Frontal cortex (tissue), 3 donors: ENCODE measurements at regions not wholly inside any gene's neighbourhood (a gene's known extent, or its start where the extent isn't known, plus 50 kb on each side); places are given as distances from the start of the nearest gene placed in this dataset.
"Not testable (repeated sequence)": the region's sequence is repeated elsewhere in the genome, so short reads cannot be mapped to it uniquely, and the experiment has no call there.

Experiments
- DNase-seq, 2 donors: peaks; one replicate each; pipeline ENCODE4 v3.0.0; 2012; ENCODE audit warnings: low spot score in 2 of 2
- FAIRE-seq: peaks from 2 replicates; lab custom pipeline; 2012; peaks lifted over from hg19 to GRCh38; lab: Jason Lieb, UNC
- donor health status: control.
- donor health status: control.
- donor health status: control.

DNA sequence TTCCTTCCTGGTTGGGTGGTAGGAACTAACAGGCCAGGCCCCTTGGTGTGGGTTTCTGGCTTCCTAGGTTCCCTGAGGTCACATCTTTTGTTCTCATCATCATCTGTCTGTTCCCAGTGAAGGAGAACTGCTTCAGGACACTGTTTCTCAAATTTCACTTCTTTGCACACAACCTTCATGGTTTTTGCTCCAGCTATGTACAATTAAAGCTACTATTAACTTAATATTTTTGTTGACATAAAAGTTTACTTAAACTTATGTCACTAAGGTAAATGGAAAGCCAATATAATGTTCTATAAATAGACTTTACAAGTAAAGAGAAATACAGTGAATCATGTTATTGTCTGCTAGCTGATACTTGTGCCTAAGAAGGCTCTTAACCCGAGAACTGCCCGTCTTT is 120.7 kb upstream of the KCNG1 start:
- FAIRE-seq (no peak), DNase-seq (no peak)

DNA sequence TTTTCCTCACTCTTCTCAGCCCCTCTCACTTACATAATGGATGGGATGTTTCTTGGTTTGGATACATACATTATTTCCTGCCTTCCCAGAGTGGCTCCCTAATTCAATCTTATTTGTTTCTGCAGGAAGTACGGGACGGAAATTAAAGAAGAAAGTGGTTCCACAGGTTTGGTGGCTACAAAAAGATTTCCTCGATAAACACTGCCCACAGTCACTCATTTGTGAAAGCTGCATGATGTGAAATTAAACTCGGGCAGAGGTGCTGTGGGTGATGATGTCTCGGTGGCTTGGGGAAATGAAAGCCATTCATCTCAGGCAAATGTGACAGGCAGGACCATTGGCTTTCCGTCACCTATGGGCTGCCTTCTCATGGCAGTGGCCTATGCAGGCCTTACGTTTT is 119.5 kb upstream of the KCNG1 start:
- no peak for DNase-seq
- FAIRE-seq = no peak

DNA sequence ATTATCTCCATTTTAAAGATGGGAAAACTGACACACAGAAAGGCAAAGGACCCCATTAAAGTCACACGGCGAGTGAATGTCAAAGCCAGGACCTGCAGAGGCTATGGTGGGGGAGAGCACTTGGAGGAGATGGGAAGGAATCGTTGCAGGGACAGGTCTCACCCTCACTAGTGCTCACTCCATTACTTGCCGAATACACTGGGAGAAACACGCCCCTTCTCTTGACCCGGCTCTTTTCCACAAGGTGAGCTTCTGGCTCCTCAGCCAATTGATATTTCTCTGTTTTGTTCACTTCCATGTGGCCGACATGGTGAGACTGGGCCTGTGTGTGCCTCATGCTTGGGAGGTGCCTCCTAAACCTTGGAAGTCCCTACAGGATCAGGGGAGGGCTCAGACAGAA is 117.8 kb upstream of the KCNG1 start:
- DNase-seq (no peak), FAIRE-seq (no peak)

DNA sequence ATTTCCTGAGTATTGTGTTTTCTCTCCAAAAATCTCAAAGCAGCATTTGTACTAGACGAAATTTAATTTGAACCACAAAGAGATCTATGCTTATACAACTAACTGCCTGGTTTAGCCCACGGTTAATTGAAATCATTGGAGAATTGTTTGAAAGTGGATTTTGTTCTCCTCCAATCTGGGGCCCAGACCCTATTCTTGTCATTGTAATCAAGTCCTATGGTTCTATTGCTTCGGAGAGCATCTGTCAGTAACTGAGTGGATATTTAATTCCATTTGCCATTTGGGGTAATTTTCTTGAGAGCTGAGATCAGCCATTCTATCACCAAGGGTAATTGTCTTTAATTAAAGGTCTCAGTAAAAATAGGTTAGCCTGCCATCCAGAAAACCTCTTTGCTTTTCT is 117.0 kb upstream of the KCNG1 start:
- FAIRE-seq (no peak), DNase-seq (no peak)

DNA sequence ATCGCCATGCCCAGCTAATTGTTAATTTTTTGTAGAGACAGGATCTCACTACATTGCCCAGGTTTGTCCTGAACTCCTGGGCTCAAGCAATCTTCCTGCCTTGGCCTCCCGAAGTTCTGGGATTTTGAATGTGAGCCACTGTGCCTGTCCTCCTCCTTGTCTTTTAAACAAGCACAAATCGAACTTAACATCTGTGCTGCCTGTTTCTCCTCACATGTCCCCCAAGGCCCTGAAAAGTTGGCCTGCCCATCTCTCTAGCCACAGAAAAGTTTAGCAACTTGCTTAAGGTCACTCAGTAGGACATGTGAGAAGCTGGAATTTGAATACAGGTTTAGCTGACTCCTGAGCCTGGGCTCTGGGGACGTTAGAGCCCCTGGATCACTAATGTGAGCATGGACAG is 115.7 kb upstream of the KCNG1 start:
- DNase-seq (no peak), FAIRE-seq (no peak)

DNA sequence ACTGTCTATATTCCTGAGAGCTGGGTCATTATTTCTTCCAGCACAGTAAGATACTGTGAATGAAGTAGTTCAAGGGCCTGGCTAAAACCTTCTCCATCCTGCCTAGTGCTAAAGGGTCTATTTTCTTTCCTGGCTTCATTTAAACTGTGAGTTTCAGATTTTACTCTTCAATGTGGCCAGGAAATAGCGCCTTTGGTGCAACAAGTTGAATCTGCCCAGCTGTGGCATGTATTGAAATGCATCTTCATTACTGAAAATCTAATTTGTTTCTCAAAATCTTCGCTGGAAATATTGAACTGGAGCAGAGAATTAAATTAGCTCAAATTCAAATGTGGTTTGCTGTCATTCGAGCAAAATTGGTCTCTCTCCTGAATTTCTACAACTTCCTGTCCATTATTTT is 114.6 kb upstream of the KCNG1 start:
- no peak for DNase-seq

DNA sequence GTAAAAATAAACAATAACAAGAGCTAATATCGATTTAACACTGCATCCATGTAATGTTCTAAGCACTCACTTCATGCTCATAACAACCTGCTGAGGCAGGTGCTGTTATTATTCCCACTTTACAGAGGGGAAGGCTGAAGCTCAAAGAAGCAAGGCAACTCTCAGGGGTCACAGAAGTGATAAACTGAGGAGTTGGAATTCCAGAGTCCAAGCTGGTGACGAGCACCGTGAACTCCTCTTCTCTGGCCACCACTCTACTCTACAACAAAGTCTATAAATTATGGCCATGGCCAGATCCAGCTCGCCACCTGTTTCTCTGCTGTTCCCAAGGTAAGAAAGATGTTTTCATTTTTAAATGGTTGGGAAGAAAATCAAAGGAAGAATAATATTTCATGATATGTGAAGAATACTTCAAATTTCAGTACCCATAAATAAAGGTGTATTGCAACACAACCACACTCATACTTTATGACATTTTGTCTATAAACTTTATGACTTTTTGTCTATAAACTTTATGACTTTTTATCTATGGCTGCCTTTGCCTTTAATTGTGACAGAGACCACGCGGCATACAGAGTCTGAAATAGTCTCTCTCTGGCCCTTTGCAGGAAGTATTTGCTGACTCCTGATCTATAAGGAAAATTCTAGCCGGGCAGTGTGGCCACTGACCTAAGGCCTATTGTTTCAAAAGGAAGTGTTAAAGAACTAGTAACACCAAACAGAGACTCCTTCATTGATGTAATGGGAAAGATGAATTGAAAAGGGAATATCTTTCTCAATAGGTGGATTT is 113.2 kb upstream of the KCNG1 start:
- FAIRE-seq (no peak), DNase-seq (no peak)

More for the DNA sequence above, 114.6 kb upstream of the KCNG1 start:
- no peak for FAIRE-seq

DNA sequence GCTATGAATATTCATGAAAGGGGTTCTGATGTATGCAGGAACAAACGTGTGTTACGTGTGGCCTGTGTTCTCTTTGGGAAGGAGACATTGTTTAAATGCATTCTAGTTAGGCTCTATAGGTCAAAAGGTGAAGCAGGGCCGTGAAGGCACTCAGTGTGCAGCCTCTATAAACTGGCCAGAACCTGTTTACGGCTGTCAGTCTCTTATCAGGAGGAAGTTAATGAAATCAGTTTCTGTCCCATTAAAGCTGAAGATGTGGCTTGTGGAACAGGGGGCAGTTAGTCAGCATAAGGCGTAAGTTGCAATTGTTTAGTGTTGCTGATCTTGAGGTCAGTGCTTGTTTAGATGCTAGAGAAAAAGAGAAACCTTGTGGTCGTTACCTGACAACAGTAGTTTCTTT is 111.5 kb upstream of the KCNG1 start:
- DNase-seq = no peak
- FAIRE-seq = no peak

DNA sequence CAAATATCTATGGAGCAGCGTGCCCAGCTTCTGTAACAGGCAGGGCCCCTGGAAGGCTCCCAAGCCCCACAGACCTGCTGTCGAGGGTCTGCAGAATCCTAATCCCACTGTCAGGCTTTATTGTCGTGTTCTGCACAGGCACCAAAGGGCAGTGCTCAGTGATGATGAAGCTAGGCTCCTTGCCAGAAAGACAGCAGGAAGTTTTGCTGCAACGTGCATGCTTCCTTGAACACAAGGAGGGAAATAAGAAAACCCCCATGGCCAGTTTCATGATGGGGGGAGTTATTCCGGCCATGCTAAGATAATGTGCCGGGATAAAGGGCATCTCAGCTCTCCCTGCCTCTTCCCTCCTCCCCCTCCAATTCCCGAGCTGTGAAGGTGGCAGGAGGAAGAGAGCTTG is 109.4 kb upstream of the KCNG1 start:
- DNase-seq = no peak
- FAIRE-seq = no peak

DNA sequence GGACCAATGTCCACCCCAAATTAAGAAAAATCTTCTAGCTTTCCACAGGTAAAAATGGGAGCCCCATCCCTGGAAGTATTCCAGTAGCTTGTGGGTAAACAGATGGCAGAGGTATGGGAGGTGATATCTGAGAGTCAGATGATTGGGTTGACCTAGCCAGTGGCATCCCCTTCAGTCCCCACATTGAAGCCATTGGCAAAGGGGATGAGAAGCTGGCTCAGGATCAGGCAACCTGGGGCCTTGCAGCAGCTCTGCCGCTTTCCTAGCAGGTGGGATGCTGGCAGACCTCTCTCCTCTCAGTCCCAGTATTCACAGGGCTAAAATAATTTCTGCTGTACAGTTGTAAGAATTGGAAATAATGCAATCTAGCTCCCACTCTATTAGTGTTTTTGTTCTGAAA is 108.9 kb upstream of the KCNG1 start:
- DNase-seq (no peak), FAIRE-seq (no peak)

DNA sequence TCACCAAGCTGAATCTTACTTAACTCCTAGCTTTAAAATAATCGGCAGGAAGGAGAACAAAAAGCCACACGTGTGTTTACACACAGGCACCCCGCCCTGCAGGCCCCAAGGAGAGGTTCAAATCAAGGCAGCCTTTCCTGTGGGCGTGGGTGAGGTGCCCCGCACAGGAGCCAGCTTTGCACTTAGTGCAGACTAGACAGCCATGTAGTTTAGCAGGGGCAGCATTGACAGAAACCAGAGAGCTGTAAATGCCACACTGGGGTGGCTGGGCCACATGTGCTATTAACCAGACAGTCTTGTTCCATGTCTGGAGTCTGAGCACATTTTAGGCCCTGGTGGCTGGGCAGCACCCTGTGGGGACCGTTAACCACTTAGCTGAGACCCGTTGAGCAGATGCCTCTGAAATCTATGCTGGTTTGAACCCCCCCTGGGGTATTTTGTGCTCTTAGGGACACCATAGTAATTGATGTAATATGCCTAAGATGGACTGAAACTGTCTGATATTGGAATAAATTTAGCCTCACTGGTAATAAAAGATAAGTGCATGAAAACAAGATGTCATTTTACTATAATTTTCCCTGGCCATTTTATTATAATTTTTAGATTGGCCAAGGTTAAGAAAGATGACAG is 106.4 kb upstream of the KCNG1 start:
- no peak for DNase-seq
- FAIRE-seq = no peak

DNA sequence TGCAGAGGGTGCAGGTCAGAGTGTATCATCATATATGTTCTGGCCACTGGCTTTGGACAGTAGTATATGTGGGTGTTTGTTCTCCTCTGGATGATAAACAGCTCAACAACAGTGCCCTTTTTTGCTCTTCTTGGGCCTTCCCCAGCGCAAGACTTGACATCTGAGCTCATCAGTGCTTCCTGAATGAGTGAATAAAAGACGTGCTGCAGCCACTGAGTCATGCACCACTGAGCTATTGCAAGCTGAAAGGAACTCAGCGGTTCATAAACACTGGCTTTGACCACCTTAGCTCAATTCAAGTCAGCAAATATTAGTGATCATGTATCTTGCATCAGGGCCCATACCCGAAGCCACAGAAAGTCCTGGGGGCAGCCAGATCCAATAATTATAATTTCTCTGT is 105.3 kb upstream of the KCNG1 start:
- DNase-seq = no peak
- no peak for FAIRE-seq

DNA sequence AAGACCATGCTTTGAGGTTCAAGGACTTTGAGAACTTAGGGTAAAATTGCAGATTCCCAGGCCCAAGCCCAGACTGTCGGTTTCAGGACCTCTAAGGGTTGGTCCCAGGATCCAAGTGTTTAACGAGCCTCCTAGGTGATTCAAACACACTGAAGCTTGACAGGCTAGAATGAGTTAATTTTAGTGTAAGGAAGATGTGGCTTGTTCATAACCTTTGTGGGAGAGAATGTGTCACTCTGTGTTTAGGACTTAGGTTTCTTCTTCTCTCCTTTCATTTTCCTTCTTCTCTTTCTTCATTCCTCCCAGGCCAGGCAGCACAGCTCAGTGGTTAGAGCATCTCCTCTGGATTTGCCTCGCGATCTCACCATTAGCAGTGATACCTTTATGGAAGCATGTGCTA is 104.8 kb upstream of the KCNG1 start:
- no peak for FAIRE-seq
- DNase-seq = no peak

DNA sequence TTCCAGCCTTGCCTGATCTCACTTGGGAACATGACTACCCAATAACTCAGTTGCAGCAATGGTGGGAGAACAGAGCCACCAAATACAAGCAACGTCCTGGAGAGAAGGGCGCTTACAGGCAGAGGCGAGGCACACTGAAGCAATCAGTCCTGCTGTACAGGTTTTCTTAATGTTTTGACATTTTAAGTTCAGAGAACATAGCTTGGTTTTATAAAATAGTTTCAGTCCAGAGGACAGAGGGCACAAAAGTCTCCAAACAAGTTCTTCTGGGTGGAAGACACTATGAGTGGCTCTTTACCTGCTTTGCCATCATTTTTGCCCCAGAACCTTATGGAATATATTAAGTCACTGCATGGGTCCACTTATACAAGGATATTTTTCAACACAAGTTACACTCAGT is 103.4 kb upstream of the KCNG1 start:
- DNase-seq = no peak
- FAIRE-seq = no peak

DNA sequence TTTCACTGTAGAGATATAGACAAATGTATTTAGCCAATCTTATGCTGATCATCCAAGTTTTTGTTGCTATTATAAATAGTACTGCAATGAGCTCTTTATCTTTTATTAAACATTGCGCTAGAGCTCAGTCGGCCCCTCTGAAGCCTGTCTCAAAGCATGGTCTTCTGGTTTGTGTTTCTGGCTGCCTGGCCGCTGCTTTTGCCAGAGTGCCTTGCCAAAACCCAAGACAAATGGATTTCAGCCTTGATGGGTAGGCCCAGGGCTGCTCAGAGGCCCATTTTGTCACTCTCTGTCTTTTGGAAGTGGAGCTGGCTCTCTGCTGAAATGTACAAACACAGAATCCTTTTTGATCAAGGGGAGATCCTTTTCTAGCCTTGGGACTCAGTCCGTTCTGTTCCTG is 102.9 kb upstream of the KCNG1 start:
- FAIRE-seq (no peak), DNase-seq (no peak)

DNA sequence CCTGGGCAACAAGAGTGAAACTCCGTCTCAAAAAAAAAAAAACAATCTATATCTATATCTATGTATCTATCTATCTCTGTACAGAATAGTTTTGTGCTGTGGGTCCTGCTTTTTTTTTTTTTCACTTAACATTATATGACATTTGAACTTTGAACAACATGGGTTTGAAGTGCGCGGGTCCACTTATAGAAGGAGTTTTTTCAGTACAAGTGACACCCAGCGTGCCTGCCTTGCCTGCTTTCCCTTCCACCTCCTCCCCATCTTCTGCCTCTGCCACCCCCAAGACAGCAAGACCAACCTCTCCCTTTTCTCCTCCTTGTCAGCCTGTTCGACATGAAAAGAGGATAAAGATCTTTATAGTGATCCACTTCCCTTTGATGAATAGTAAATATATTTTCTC is 102.2 kb upstream of the KCNG1 start:
- no peak for DNase-seq
- FAIRE-seq = no peak

DNA sequence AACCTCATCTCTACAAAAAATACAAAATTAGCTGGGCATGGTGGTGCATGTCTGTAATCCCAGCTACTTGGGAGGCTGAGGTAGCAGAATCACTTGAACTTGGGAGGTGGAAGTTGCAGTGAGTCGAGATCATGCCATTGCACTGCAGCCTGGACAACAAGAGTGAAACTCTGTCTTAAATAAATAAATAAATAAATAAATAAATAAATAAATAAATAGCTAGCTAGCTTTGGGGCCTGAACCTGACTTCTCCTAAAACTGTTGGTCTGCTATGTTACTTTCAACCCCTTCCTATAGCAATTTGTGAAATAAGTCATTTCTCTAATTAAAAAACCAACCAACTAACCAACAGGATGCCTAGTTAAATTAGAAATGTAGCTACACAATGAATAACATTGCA is 101.0 kb upstream of the KCNG1 start:
- FAIRE-seq, DNase-seq: not testable (repeated sequence)

DNA sequence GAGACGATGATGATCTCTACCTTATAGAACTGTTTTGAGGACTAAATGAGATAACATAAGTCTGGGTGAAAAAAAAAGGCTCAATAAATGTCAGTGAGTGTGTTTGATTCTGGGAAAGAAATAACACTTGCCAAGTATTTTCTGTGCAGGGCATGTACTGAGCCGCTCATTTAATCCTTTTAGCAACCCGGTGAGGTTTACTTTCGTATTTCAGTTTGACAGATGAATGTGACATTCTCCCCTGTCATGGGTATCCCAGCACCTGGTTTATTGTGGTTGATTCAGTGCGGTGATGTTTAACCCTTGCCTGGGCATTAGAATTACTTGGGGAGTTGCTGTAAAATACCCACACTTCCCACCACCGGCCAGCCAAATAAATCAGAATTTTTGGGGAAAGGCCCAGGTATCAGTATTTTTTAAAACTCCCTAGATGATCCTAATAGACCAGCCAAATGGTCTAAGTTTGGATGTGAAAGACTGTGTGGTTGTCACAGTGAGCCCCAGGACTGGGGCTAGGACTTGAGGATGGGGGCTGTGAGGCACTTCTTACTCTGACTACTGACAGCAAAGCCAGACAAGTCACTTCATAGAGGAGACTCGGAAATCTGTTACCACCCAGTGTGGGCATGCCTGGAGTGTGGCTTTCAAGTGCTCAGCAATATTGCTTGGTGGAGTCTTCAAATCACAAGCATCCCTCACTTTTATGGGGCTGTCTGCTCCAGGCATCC is 100.2 kb upstream of the KCNG1 start:
- no peak for DNase-seq

DNA sequence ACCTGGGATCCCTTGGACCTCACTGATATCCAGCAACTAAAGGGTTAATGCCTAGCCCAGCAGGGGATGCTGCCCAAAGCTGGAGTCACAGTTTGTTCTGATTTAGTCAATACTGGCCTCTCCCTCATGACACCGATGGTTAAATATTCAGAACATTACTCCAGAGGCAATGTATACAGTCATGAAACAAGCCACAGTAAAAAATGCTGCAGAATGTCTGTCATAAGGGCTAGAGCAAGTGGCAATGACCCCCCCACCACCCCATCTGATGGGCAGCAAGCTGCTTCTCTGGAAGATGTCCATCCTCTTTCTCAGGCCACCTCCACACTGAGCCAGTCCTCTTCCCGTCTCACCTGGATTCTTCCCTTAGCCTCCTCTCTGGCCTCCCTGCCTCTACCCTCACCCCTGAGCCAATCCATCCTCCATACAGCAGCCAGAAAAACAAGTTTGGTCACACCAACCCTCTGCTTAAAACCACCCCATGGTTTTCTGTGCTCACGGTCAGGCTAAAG is 99.0 kb upstream of the KCNG1 start:
- FAIRE-seq (no peak), DNase-seq (no peak)

More for the DNA sequence above, 100.2 kb upstream of the KCNG1 start:
- no peak for FAIRE-seq

DNA sequence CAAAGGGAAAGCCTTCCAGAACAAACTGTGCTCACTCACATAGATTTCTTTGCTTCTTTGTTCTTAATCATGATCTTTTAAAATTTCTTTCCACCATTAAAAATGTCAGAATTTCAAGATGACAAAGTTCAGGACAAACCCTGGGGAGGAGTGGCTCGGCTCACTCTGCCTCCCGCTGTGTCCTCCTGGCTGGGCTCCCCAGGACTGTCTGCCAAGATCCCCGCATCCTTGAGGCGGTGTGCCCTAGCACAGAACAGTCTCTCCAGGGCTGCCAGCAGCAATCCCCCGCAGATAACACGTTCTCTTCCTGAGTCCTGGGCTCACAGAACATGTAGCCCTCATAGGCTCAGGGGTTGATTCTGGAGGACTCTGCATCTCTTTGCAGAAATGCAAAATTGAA is 98.4 kb upstream of the KCNG1 start:
- FAIRE-seq = no peak
- no peak for DNase-seq

DNA sequence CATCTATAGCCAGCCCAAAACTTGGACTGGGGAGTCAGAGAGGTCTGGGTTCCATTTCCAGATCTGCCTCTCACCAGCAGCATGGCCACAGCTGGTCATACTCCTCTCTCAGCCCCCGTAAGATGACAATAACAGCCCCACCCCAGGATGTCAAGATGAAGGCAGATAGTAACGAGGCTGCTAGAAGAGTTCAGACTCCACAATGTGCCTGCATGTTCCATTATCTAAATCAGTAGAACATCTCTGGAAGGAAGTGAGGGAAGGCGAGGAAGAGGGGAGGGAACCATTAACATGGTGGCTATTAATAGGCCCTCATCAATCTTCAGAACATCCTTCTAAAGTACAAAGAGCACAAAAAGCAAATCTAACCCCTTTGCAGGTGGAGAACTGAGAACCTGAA is 98.0 kb upstream of the KCNG1 start:
- no peak for DNase-seq
- no peak for FAIRE-seq
